Epidermal melanocyte (primary cell): ENCODE measurements at regions not wholly inside any gene's neighbourhood (a gene's known extent, or its start where the extent isn't known, plus 50 kb on each side); places are given as distances from the start of the nearest gene placed in this dataset.

Source experiments
- DNase-seq: peaks from one replicate; pipeline ENCODE4 v3.0.0; 2011; ENCODE audit warnings: low spot score; ENCODE audit not compliant: insufficient read length

- DNase-seq = no peak
These were observed 77.5 kb downstream of the FOXA2 start for GRCh38 chr20:22506827-22507226.

GRCh38 chr20:22504829-22505377, 79.5 kb downstream of the FOXA2 start:
- DNase-seq = no peak

DNA sequence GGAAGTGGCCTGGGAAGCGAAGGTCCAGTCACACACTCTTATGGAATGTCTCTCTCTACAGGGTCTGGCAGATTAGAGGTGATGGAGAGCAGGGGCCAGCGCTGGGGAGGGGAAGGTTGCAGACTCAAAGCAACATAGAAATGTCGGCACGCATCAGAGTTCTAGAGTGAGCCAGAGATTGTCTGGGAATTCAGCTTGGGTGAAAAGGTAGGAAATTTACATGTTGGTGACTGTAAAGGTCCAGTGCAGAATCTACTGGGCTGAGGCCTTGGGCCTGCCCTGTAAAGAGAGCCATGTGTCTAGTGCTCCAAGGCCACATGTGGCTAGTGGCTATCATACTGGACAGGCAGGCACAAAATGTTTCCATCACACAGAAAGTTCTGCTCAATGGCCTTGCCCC, 80.8 kb downstream of the FOXA2 start:
- DNase-seq = no peak

DNA sequence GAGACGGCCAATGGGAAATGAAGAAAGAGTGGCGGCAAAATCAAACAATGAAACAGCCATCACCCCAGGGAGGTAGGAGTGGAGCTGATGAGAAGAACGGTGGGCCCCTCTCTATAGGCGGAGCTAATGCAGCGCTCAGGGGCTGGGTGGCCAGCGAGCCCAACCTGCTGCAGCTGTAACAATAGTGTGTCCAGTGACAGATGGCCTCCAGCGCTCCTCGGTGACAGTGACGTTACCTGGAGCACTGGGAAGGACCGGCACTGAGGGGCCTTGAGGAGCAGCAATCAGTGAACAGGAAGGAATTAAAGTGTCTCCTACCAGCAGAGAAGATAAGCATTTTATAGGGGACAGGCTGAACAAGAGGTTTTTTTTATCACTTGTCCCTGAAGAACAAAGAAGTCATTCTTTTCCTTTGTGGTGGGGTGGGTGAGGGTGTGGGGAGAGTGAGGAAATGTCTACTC, 81.6 kb downstream of the FOXA2 start:
- DNase-seq = no peak

GRCh38 chr20:22501566-22502344, 82.6 kb downstream of the FOXA2 start:
- no peak for DNase-seq

DNA sequence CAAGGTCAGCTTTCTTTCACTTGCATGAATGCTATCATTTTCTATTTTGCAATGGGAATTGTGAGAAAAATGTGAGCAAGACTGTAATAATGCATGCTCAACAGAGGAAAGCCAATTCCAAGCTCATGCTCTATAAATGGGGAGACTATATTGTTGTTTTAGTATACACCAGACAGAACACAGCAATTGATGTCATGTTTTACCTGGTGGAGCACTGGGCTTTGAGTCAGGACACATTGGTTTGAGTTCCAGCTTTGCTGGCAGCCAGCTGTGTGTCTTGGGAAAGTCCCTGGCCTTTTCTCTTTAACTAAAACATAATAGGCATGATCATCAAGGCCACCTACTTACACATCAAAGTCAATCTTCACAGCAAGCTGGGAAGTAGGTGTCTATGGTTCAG, 83.3 kb downstream of the FOXA2 start:
- no peak for DNase-seq

DNA sequence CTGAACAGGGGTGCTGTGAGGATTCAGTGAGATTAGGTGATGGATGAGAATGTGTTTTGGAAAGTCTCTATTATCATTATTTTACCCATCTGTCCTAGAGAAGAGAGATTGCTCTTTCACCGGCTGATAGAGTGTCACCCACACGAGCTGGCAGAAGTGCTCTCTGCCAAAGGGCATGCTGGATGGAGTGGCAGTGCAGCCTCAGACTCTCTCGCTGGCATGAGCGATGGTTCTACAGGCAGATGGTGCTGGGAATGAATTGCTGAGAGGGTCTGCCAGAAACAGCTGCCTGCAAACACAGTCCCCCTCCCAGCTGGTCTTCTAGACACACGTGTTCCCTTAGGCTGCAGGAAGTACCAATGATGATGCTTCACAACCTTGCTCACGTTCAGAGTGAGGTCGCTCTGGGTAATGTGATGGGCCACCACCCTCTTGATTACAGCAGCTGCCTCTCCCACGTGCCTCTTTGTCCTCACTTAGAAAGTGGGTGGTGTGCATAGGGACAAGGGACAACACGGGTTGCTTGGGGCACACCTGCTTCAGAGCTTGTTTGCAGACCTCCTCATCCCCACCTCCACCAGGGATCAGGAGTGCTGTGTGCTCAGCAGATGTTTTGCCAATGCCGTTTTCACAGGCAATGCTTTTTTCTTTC, 84.7 kb downstream of the FOXA2 start:
- no peak for DNase-seq

DNA sequence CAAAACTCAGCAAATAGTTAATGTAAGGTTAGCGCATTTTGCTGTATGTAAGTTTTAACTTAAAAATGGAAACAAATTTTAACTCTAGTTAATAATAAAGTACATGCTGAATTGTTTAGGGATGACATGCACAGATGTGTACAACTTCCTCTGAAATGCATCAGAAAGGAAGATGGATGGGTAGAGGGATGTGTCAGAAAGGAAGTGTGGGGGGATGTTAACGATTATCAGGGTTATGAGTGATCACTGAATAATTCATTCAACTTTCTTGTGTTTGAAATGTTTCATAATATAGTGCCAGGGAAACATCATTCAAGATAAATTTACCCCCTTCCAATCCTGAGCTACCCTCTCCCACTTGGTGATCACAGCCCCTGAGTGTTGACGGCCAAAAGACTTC, 87.6 kb downstream of the FOXA2 start:
- DNase-seq = no peak

- DNase-seq = no peak
These were observed 88.6 kb downstream of the FOXA2 start for GRCh38 chr20:22495789-22496188.

DNA sequence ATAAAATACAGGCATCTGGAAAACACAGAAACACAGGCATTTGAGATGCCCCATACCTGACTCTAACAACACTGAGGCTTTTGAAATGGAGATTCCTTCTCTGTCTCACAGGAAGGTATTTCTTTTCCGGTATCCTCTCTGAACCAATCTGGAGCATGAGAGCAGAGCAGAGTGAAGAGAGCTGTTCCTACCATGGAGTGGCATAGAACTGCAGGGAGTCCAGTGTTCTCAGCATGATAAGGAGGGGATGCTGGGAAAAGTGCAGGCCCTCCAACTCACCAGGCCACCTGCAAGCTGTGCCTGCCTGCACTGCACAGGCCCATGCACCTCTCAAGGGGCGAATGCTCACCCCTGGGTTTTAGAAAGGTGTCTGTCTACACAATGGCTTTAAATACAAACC, 89.2 kb downstream of the FOXA2 start:
- DNase-seq = no peak

DNA sequence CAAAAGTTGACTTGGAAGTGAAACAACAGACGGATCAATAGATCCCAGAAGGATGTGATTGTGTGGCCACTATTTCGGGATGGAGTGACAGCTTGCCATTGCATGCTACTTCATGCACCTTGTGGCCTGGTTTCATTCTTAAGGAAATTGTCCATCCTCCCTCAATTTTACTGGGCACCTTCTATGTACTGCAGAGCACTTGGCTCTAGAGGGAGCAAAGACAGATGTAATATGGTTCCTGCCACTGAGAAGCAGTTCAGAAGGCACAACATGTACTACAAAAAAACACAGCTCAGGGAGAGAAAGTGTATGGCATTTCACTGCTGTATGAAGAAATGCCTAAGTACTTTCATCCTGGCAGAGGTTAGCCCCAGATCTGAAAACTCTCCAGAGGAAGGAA, 91.9 kb downstream of the FOXA2 start:
- no peak for DNase-seq

GRCh38 chr20:22491194-22491505, 93.2 kb downstream of the FOXA2 start:
- DNase-seq = no peak

DNA sequence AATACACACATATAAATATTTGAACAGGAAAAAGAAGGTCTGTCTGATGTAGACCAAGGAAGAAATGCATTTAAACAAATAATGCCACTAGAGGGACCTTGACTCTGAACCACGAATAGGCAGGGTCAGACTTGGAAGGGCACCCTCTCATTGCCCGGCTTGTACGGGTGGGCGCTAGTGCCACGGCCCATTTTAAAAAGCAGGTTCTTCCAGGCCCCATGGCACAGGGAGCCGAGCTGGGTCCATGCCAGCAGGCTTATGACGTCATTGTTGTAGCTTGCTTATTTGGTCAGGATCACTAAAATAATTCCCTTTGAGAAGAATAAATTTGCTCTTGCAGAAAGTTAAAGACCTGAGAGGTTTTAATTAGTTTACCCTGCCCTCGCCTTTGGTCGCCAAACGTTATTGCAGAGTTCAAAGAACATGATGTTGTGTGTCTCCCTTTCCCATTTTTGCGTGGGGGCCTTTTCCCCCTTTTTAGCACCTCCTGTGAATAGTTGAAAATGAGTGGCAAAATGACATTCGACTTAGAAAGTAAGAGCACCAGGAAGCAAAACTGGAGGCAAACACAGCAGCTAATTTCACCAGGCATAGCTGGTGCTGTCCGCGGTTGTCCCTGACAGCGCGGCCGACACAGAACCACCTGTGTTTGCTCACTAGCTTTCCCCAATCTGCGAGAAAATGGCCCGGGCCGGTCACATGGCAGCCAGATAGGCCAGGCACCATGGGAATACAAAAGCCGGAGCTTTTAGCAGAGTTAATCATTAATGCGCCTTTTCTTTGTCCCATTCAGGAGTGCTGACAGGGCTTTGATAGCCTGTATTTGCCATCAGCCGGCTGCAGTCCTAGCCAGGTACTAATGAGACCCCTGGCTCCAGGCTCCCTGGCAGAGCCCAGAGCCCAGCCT, 93.8 kb downstream of the FOXA2 start:
- no peak for DNase-seq

- no peak for DNase-seq
These were observed 94.6 kb downstream of the FOXA2 start for GRCh38 chr20:22489626-22490286.

- no peak for DNase-seq
These were observed 104.0 kb downstream of the FOXA2 start for GRCh38 chr20:22480336-22480735.

- no peak for DNase-seq
These were observed 108.7 kb downstream of the FOXA2 start for GRCh38 chr20:22475662-22476061.

DNA sequence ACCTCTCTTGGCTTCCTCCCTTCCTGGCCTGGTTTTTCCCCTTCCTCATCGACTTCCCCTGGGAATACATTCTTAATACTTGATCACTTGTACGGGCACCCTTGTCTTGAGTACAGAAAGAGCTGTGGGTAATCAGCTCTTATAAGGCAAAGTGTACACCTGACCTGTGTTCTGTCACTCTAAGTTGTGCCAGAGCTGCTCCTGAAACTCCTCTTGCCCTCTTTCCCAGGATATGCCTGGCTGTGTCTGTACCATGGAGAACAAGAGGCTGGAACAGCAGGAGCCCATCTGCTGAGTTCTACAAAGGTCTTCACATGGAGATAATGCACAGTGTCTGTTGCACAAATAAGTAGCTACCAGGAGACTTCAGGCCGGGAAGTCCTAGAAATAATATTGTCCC, 110.1 kb downstream of the FOXA2 start:
- no peak for DNase-seq

DNA sequence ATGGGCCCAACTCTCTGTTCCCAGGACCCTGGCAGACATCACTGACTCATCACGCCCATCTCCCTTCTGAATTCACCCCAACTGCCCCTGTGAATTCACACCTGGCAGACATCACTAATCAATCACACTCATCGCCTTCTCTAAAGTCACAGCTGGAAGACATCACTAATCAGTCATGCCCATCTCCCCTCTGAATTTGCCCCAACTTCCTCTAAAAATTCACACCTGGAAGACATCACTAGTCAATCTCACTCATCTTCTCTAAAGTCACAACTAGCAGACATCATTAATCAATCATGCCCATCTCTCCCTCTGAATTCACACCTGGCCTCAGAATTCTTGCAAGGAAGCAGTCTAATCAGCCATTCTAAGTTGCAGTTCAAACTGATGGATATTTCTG, 111.1 kb downstream of the FOXA2 start:
- no peak for DNase-seq

GRCh38 chr20:22472447-22473100, 111.8 kb downstream of the FOXA2 start:
- no peak for DNase-seq

GRCh38 chr20:22471156-22471836, 113.1 kb downstream of the FOXA2 start:
- no peak for DNase-seq
